Astrocyte (in vitro differentiated cells and primary cell): ENCODE measurements at regions not wholly inside any gene's neighbourhood (a gene's known extent, or its start where the extent isn't known, plus 50 kb on each side); places are given as distances from the start of the nearest gene placed in this dataset.

Source experiments
- CTCF ChIP-seq: IDR thresholded peaks from 2 replicates; pipeline ENCODE4 v1.5.1; 2011; ENCODE audit warnings: low read depth, mild to moderate bottlenecking, inconsistent platforms, low read length, moderate library complexity; ENCODE audit not compliant: insufficient read depth
- EZH2 ChIP-seq: IDR thresholded peaks from 2 replicates; pipeline ENCODE4 v1.6.1; 2012; ENCODE audit warnings: mild to moderate bottlenecking, low read length, inconsistent platforms; ENCODE audit not compliant: insufficient read depth

DNA sequence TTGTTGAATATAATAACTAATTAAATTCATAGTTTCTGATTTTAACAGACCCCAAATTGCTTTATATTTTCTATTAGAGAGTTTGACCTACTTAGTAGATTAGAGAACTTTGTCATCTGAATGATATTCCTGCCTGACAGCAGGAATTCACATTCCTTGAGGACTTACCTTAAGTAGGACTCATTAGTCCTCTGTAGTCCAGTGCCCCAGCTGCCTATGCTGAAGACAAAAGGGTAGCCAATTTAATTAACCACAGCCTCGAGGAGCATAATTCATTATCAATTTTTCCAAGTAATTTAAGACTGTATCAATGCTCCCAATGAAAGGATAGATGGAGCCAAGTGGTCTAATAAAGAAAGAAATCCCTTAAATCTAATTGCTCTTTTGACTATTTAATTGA lies 1405.0 kb upstream of the IGFBP7 start:
- TF ChIP-seq CTCF: no peak
- no peak for TF ChIP-seq EZH2
